ENCODE measurements at regions not wholly inside any gene's neighbourhood (a gene's known extent, or its start where the extent isn't known, plus 50 kb on each side); places are given as distances from the start of the nearest gene placed in this dataset.
A peak's percentile ranks its signal among the peaks of the same experiment; 100 is the strongest.
"Not testable (repeated sequence)": the region's sequence is repeated elsewhere in the genome, so short reads cannot be mapped to it uniquely, and the experiment has no call there.

GRCh38 chr15:59918994-59919951, 84.8 kb upstream of the FOXB1 start:
- Mint-ChIP-seq H3K9me3 (no peaks in the 10 kb centered on the region), H3K27ac (peak overlapping the region; percentile 90), H3K4me3 (peak overlapping the region; percentile 39), H3K4me1 (peaks cover 28% of the 10 kb centered on the region), H3K36me3 (no peaks in the 10 kb centered on the region)
- ATAC-seq (peak; percentile 95), DNase-seq (ENCODE audit: low spot score in 2 of 2) (peak; percentile 25 to 80)

- H3K36me3 Mint-ChIP-seq: no peaks in the 10 kb centered on the region
- no peak overlapping the region for H3K4me3 Mint-ChIP-seq
- DNase-seq (ENCODE audit: low spot score in 2 of 2) (peak; percentile 56 to 86), ATAC-seq (peak; percentile 72)
- H3K9me3 Mint-ChIP-seq: no peaks in the 10 kb centered on the region
- H3K4me1 Mint-ChIP-seq: peaks cover 28% of the 10 kb centered on the region
- H3K27ac Mint-ChIP-seq: no peak overlapping the region
Measured at GRCh38 chr15:59917504-59918157, 86.5 kb upstream of the FOXB1 start.

- Mint-ChIP-seq H3K27ac (no peak overlapping the region), H3K9me3 (no peaks in the 10 kb centered on the region), H3K36me3 (no peaks in the 10 kb centered on the region), H3K4me3 (no peak overlapping the region), H3K4me1 (no peaks in the 10 kb centered on the region)
- no peak for DNase-seq (ENCODE audit: low spot score in 2 of 2)
- ATAC-seq: no peak
Measured at GRCh38 chr15:59906046-59906445, 98.1 kb upstream of the FOXB1 start.

- Mint-ChIP-seq H3K4me3 (no peak overlapping the region), H3K36me3 (no peaks in the 10 kb centered on the region), H3K4me1 (no peaks in the 10 kb centered on the region), H3K9me3 (no peaks in the 10 kb centered on the region), H3K27ac (no peak overlapping the region)
- DNase-seq (ENCODE audit: low spot score in 2 of 2) (no peak), ATAC-seq (no peak)
Measured at GRCh38 chr15:59905176-59905575, 98.9 kb upstream of the FOXB1 start.

- Mint-ChIP-seq H3K36me3 (no peaks in the 10 kb centered on the region), H3K27ac (no peak overlapping the region), H3K4me3 (no peak overlapping the region), H3K9me3 (no peaks in the 10 kb centered on the region), H3K4me1 (no peaks in the 10 kb centered on the region)
- ATAC-seq (no peak), DNase-seq (ENCODE audit: low spot score in 2 of 2) (no peak)
Measured at GRCh38 chr15:59904450-59905135, 99.5 kb upstream of the FOXB1 start.

GRCh38 chr15:59896663-59897074, 107.4 kb upstream of the FOXB1 start:
- H3K27ac Mint-ChIP-seq: no peak overlapping the region
- no peak for DNase-seq (ENCODE audit: low spot score in 2 of 2)
- H3K4me1 Mint-ChIP-seq: no peaks in the 10 kb centered on the region
- no peaks in the 10 kb centered on the region for H3K9me3 Mint-ChIP-seq
- ATAC-seq: no peak
- no peaks in the 10 kb centered on the region for H3K36me3 Mint-ChIP-seq
- no peak overlapping the region for H3K4me3 Mint-ChIP-seq

- no peak for ATAC-seq
- no peak overlapping the region for H3K27ac Mint-ChIP-seq
- H3K4me3 Mint-ChIP-seq: no peak overlapping the region
- H3K9me3 Mint-ChIP-seq: no peaks in the 10 kb centered on the region
- no peaks in the 10 kb centered on the region for H3K36me3 Mint-ChIP-seq
- no peak for DNase-seq (ENCODE audit: low spot score in 2 of 2)
- H3K4me1 Mint-ChIP-seq: no peaks in the 10 kb centered on the region
Measured at GRCh38 chr15:59894835-59895234, 109.3 kb upstream of the FOXB1 start.

GRCh38 chr15:59892985-59893384, 111.1 kb upstream of the FOXB1 start:
- ATAC-seq: no peak
- Mint-ChIP-seq H3K4me1 (no peaks in the 10 kb centered on the region), H3K27ac (no peak overlapping the region), H3K4me3 (no peak overlapping the region), H3K9me3 (no peaks in the 10 kb centered on the region), H3K36me3 (no peaks in the 10 kb centered on the region)
- DNase-seq (ENCODE audit: low spot score in 2 of 2): no peak

- not testable (repeated sequence) for H3K27ac Mint-ChIP-seq; ATAC-seq; H3K4me1 Mint-ChIP-seq; DNase-seq (ENCODE audit: low spot score in 2 of 2); H3K9me3 Mint-ChIP-seq; H3K36me3 Mint-ChIP-seq; H3K4me3 Mint-ChIP-seq
Measured at GRCh38 chr15:59887870-59888269, 116.2 kb upstream of the FOXB1 start.

- Mint-ChIP-seq H3K27ac (no peak overlapping the region), H3K4me3 (no peak overlapping the region), H3K9me3 (no peaks in the 10 kb centered on the region), H3K36me3 (no peaks in the 10 kb centered on the region), H3K4me1 (no peaks in the 10 kb centered on the region)
- ATAC-seq (no peak), DNase-seq (ENCODE audit: low spot score in 2 of 2) (no peak)
Measured at GRCh38 chr15:59887211-59887610, 116.9 kb upstream of the FOXB1 start.

- no peak for ATAC-seq
- H3K36me3 Mint-ChIP-seq: no peaks in the 10 kb centered on the region
- no peak for DNase-seq (ENCODE audit: low spot score in 2 of 2)
- no peaks in the 10 kb centered on the region for H3K9me3 Mint-ChIP-seq
- no peak overlapping the region for H3K27ac Mint-ChIP-seq
- H3K4me1 Mint-ChIP-seq: no peaks in the 10 kb centered on the region
- H3K4me3 Mint-ChIP-seq: no peak overlapping the region
Measured at GRCh38 chr15:59886441-59886840, 117.7 kb upstream of the FOXB1 start.

GRCh38 chr15:59885832-59886231, 118.3 kb upstream of the FOXB1 start:
- no peak for DNase-seq (ENCODE audit: low spot score in 2 of 2)
- H3K36me3 Mint-ChIP-seq: no peaks in the 10 kb centered on the region
- H3K9me3 Mint-ChIP-seq: no peaks in the 10 kb centered on the region
- no peak overlapping the region for H3K27ac Mint-ChIP-seq
- ATAC-seq: no peak
- H3K4me3 Mint-ChIP-seq: no peak overlapping the region
- H3K4me1 Mint-ChIP-seq: no peaks in the 10 kb centered on the region

GRCh38 chr15:59879506-59880265, 124.4 kb upstream of the FOXB1 start:
- DNase-seq (ENCODE audit: low spot score in 2 of 2) (no peak), ATAC-seq (no peak)
- Mint-ChIP-seq H3K9me3 (no peaks in the 10 kb centered on the region), H3K36me3 (no peaks in the 10 kb centered on the region), H3K4me3 (no peak overlapping the region), H3K4me1 (peaks cover 6% of the 10 kb centered on the region), H3K27ac (no peak overlapping the region)

GRCh38 chr15:59876140-59876539, 128.0 kb upstream of the FOXB1 start:
- Mint-ChIP-seq H3K27ac (no peak overlapping the region), H3K36me3 (no peaks in the 10 kb centered on the region)
- no peak for ATAC-seq

More at GRCh38 chr15:59876140-59876539, 128.0 kb upstream of the FOXB1 start:
- Mint-ChIP-seq H3K4me3 (no peak overlapping the region), H3K9me3 (no peaks in the 10 kb centered on the region), H3K4me1 (peaks cover 6% of the 10 kb centered on the region)
- no peak for DNase-seq (ENCODE audit: low spot score in 2 of 2)

All from stimulated activated effector memory CD8-positive, alpha-beta T cell treated with anti-CD3 and anti-CD28 coated beads, Interleukin-12 subunit alpha, Interleukin-12 subunit beta, amount 100 ng/mL, for 72 hours (primary cell).